Activated CD4-positive, alpha-beta T cell treated with anti-CD3 and anti-CD28 coated beads for 48 hours (primary cell): ENCODE measurements at regions not wholly inside any gene's neighbourhood (a gene's known extent, or its start where the extent isn't known, plus 50 kb on each side); places are given as distances from the start of the nearest gene placed in this dataset.
"Not testable (repeated sequence)": the region's sequence is repeated elsewhere in the genome, so short reads cannot be mapped to it uniquely, and the experiment has no call there.

ENCODE experiments used
- DNase-seq: peaks from one replicate; pipeline ENCODE4 v3.0.0-alpha.2; 2020

GRCh38 chr1:234836776-234837357, 226.9 kb upstream of the IRF2BP2 start:
- DNase-seq = no peak

- DNase-seq = no peak
Observed at GRCh38 chr1:234836045-234836681, 226.2 kb upstream of the IRF2BP2 start.

GRCh38 chr1:234835239-234835638, 225.3 kb upstream of the IRF2BP2 start:
- no peak for DNase-seq

GRCh38 chr1:234833646-234834045, 223.7 kb upstream of the IRF2BP2 start:
- DNase-seq = no peak

GRCh38 chr1:234833118-234833517, 223.1 kb upstream of the IRF2BP2 start:
- no peak for DNase-seq

GRCh38 chr1:234827656-234828055, 217.7 kb upstream of the IRF2BP2 start:
- DNase-seq = no peak

GRCh38 chr1:234827181-234827580, 217.2 kb upstream of the IRF2BP2 start:
- DNase-seq = no peak

GRCh38 chr1:234826352-234826751, 216.4 kb upstream of the IRF2BP2 start:
- DNase-seq = no peak

- DNase-seq = no peak
Observed at GRCh38 chr1:234825498-234826165, 215.7 kb upstream of the IRF2BP2 start.

GRCh38 chr1:234824836-234825235, 214.9 kb upstream of the IRF2BP2 start:
- DNase-seq = not testable (repeated sequence)

- no peak for DNase-seq
Observed at GRCh38 chr1:234823191-234824176, 213.5 kb upstream of the IRF2BP2 start.

GRCh38 chr1:234821840-234822239, 211.9 kb upstream of the IRF2BP2 start:
- DNase-seq = no peak

- no peak for DNase-seq
Observed at GRCh38 chr1:234820597-234820996, 210.6 kb upstream of the IRF2BP2 start.

GRCh38 chr1:234819845-234820244, 209.9 kb upstream of the IRF2BP2 start:
- not testable (repeated sequence) for DNase-seq

- not testable (repeated sequence) for DNase-seq
Observed at GRCh38 chr1:234818040-234818387, 208.0 kb upstream of the IRF2BP2 start.

GRCh38 chr1:234817313-234818039, 207.5 kb upstream of the IRF2BP2 start:
- DNase-seq = not testable (repeated sequence)

GRCh38 chr1:234816864-234817263, 206.9 kb upstream of the IRF2BP2 start:
- not testable (repeated sequence) for DNase-seq

GRCh38 chr1:234816186-234816851, 206.3 kb upstream of the IRF2BP2 start:
- not testable (repeated sequence) for DNase-seq

GRCh38 chr1:234815295-234815815, 205.4 kb upstream of the IRF2BP2 start:
- not testable (repeated sequence) for DNase-seq

- not testable (repeated sequence) for DNase-seq
Observed at GRCh38 chr1:234814235-234814634, 204.3 kb upstream of the IRF2BP2 start.

GRCh38 chr1:234811824-234812223, 201.8 kb upstream of the IRF2BP2 start:
- not testable (repeated sequence) for DNase-seq
